GM20000 (cell line): ENCODE measurements at regions not wholly inside any gene's neighbourhood (a gene's known extent, or its start where the extent isn't known, plus 50 kb on each side); places are given as distances from the start of the nearest gene placed in this dataset.
"Not testable (repeated sequence)": the region's sequence is repeated elsewhere in the genome, so short reads cannot be mapped to it uniquely, and the experiment has no call there.

Experiments used
- DNase-seq: peaks from one replicate; pipeline ENCODE4 v3.0.0; 2012; ENCODE audit warnings: low spot score
- CTCF ChIP-seq: IDR thresholded peaks from 2 replicates; pipeline ENCODE4 v1.5.1; 2012; ENCODE audit warnings: mild to moderate bottlenecking, control low read depth; ENCODE audit errors: extremely low read depth, missing control alignments

- TF ChIP-seq CTCF: no peak
- no peak for DNase-seq
Observed at GRCh38 chr3:109984976-109985375, 647.6 kb upstream of the DPPA4 start.

- TF ChIP-seq CTCF: no peak
- no peak for DNase-seq
Observed at GRCh38 chr3:109985943-109986555, 648.7 kb upstream of the DPPA4 start.

DNA sequence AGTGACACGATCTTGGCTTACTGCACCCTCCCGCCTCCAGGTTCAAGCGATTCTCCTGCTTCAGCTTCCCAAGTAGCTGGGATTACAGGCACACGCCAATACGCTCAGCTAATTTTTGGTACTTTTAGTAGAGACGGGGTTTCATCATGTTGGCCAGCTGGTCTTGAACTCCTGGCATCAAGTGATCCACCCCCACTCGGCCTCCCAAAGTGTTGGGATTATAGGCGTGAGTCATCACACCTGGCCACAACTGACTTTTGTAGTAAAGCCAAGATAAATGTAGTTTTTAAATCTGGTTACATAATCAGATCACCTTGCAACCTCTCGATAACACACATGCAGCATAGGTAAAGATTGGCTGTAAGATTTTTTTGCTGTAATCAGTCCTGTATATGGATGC lies 657.5 kb upstream of the DPPA4 start:
- no peak for DNase-seq
- no peak for TF ChIP-seq CTCF

GRCh38 chr3:109995377-109995776 lies 658.0 kb upstream of the DPPA4 start:
- no peak for TF ChIP-seq CTCF
- DNase-seq: no peak

DNA sequence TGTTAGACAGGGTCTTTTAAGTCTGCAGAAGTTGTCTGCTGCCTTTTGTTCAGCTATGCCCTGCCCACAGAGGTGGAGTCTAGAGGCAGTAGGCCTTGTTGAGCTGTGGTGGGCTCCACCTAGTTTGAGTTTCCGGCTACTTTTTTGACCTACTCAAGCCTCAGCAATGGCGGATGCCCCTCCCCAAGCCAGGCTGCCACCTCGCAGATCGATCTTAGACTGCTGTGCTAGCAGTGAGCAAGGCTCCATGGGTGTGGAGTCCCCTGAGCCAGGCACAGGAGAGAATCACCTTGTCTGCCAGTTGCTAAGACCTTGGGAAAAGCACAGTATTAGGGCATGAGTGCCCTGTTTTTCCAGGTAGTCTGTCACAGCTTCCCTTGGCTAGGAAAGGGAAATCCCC lies 664.6 kb upstream of the DPPA4 start:
- DNase-seq: not testable (repeated sequence)

DNA sequence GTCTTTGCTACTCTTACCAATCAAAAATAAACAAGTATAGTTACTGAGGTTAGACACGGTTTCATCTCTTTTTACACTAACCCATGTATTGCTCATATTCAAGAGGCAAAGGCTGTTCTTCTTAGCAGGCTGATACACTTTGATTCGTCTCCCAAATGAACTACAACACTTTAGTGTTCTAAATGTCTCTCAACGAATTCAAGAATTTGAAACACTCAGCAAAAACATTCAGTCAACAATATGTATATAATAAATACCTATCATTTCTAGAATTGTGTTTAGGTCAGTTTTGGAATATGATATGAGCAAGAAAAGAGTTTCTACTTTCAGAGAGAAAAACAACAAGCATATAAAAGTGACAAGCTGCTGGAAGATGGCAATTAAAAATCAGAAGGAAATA lies 669.6 kb upstream of the DPPA4 start:
- TF ChIP-seq CTCF: no peak
- DNase-seq: no peak

GRCh38 chr3:110015231-110015963 lies 678.1 kb upstream of the DPPA4 start:
- DNase-seq: no peak
- TF ChIP-seq CTCF: no peak

- no peak for TF ChIP-seq CTCF
- DNase-seq: no peak
Observed at GRCh38 chr3:110016235-110016815, 679.0 kb upstream of the DPPA4 start.
